GM23338 (cell line): ENCODE measurements at regions not wholly inside any gene's neighbourhood (a gene's known extent, or its start where the extent isn't known, plus 50 kb on each side); places are given as distances from the start of the nearest gene placed in this dataset.

ENCODE experiments used
- ATAC-seq: fragments of 200-7000 bp; cut with Tn5 transposase; 3 replicates; pipeline ENCODE4 v1.9.1; 2020
- DNase-seq: peaks from one replicate; pipeline ENCODE4 v3.0.0-alpha.2; 2015; ENCODE audit warnings: low spot score
- H2AFZ ChIP-seq: fragments of 200-600 bp; sonication (generic); 2 replicates; pipeline ENCODE4 v1.8.0; 2016; ENCODE audit warnings: antibody characterized with exemption, mild to moderate bottlenecking, moderate library complexity
- H3F3A ChIP-seq: fragments of 200-600 bp; sonication (generic); replicated peaks from 2 replicates; pipeline ENCODE4 v1.8.0; 2017; ENCODE audit warnings: antibody characterized with exemption, mixed run types, low read depth
- H3K27ac ChIP-seq: fragments of 200-600 bp; sonication (generic); 2 replicates; pipeline ENCODE4 v1.6.1; 2016; ENCODE audit warnings: low read depth
- H3K27me3 ChIP-seq: fragments of 200-600 bp; sonication (generic); 2 replicates; pipeline ENCODE4 v1.8.0; 2016; ENCODE audit warnings: mild to moderate bottlenecking, mixed run types, moderate library complexity; ENCODE audit not compliant: insufficient read depth
- H3K36me3 ChIP-seq: fragments of 200-600 bp; sonication (generic); 2 replicates; pipeline ENCODE4 v1.8.0; 2016; ENCODE audit warnings: mild to moderate bottlenecking; ENCODE audit not compliant: insufficient read depth
- H3K4me1 ChIP-seq: fragments of 200-600 bp; sonication (generic); 2 replicates; pipeline ENCODE4 v1.8.0; 2016; ENCODE audit warnings: mild to moderate bottlenecking, moderate library complexity; ENCODE audit not compliant: insufficient read depth
- H3K4me2 ChIP-seq: fragments of 200-600 bp; sonication (generic); 2 replicates; pipeline ENCODE4 v1.7.1; 2017; ENCODE audit warnings: mixed run types
- H3K4me3 ChIP-seq: fragments of 200-600 bp; sonication (generic); 2 replicates; pipeline ENCODE4 v1.6.1; 2016; ENCODE audit warnings: mixed run types
- H3K79me2 ChIP-seq: fragments of 200-600 bp; sonication (generic); replicated peaks from 2 replicates; pipeline ENCODE4 v1.8.0; 2017; ENCODE audit warnings: mild to moderate bottlenecking; ENCODE audit not compliant: insufficient read depth
- H3K9me2 ChIP-seq: fragments of 200-600 bp; sonication (generic); 2 replicates; pipeline ENCODE4 v1.8.0; 2017; ENCODE audit not compliant: insufficient read depth
- H4K20me1 ChIP-seq: fragments of 200-600 bp; sonication (generic); replicated peaks from 2 replicates; pipeline ENCODE4 v1.8.0; 2017; ENCODE audit warnings: mild to moderate bottlenecking; ENCODE audit not compliant: insufficient read depth
- H3K27ac Mint-ChIP-seq: 2 replicates; pipeline ENCODE4 v1.8.0; 2020; ENCODE audit warnings: inconsistent platforms, mild to moderate bottlenecking, moderate library complexity, mixed read lengths
- H3K27me3 Mint-ChIP-seq: 3 replicates; pipeline ENCODE4 v1.8.0; 2022; ENCODE audit warnings: low read depth, mild to moderate bottlenecking, moderate library complexity, mixed read lengths, inconsistent platforms; ENCODE audit not compliant: insufficient read depth, poor library complexity
- H3K36me3 Mint-ChIP-seq: 3 replicates; pipeline ENCODE4 v1.8.0; 2021; ENCODE audit warnings: low read depth, mild to moderate bottlenecking, inconsistent platforms, moderate library complexity, mixed read lengths
- H3K4me1 Mint-ChIP-seq: 3 replicates; pipeline ENCODE4 v1.8.0; 2020; ENCODE audit warnings: mild to moderate bottlenecking, inconsistent platforms, mixed read lengths
- H3K4me3 Mint-ChIP-seq: 3 replicates; pipeline ENCODE4 v1.8.0; 2021; ENCODE audit warnings: moderate library complexity, mild to moderate bottlenecking, inconsistent platforms, mixed read lengths
- H3K9me3 Mint-ChIP-seq: 3 replicates; pipeline ENCODE4 v1.8.0; 2020; ENCODE audit warnings: moderate library complexity, mild to moderate bottlenecking, inconsistent platforms, mixed read lengths
- CREB1 ChIP-seq: fragments of 250-450 bp; sonication (Bioruptor Pico); IDR thresholded peaks from 2 replicates; pipeline ENCODE4 v1.5.0; 2020; ENCODE audit warnings: low read depth, mild to moderate bottlenecking, moderate library complexity
- EZH2 ChIP-seq: fragments of 200-600 bp; sonication (generic); IDR thresholded peaks from one replicate; pipeline ENCODE4 v1.8.0; 2017; ENCODE audit warnings: antibody characterized with exemption, mild to moderate bottlenecking, low read depth; ENCODE audit not compliant: unreplicated experiment
- EZH2phosphoT487 ChIP-seq: fragments of 200-600 bp; sonication (generic); IDR thresholded peaks from one replicate; pipeline ENCODE4 v1.8.1; 2018; ENCODE audit warnings: antibody characterized with exemption; ENCODE audit not compliant: unreplicated experiment
- JUNB ChIP-seq: IDR thresholded peaks from one replicate; pipeline ENCODE4 v1.6.1; 2016; ENCODE audit warnings: antibody characterized with exemption; ENCODE audit not compliant: unreplicated experiment
- NANOG ChIP-seq: IDR thresholded peaks from 2 replicates; pipeline ENCODE4 v1.6.1; 2016; ENCODE audit warnings: antibody characterized with exemption, borderline replicate concordance
- POLR2AphosphoS5 ChIP-seq: IDR thresholded peaks from 2 replicates; pipeline ENCODE4 v1.6.1; 2016; ENCODE audit warnings: antibody characterized with exemption, low read depth
- ZNF114 ChIP-seq: fragments of 250-450 bp; sonication (Bioruptor Pico); IDR thresholded peaks from 2 replicates; pipeline ENCODE4 v1.5.0; 2020; ENCODE audit warnings: mild to moderate bottlenecking, moderate library complexity
- ZNF331 ChIP-seq: fragments of 250-450 bp; sonication (Bioruptor Pico); IDR thresholded peaks from 2 replicates; pipeline ENCODE4 v1.5.0; 2020; ENCODE audit warnings: low read depth, mild to moderate bottlenecking, moderate library complexity
- TF ChIP-seq, protein P1 (sequence below): IDR thresholded peaks from one replicate; pipeline ENCODE4 v1.6.1; 2018; ENCODE audit warnings: antibody characterized with exemption; ENCODE audit not compliant: unreplicated experiment
- TF ChIP-seq, protein P2 (sequence below): IDR thresholded peaks from 2 replicates; pipeline ENCODE4 v1.6.1; 2016; ENCODE audit warnings: antibody characterized with exemption

DNA sequence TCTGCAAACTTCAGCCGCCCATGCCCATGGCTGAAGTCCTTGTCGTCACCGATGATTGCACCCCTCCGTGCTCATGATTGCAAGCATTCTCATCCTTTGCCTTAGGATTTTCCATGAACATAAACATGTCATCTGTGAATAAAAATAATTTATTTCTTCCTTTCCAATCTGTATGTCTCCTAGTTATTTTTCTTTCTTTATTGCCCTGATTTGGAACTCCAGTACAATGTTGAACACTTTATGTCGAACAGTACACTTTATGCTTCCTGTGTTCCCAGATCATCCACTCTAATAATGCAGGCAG, 170.9 kb upstream of the SYT6 start:
- H3K36me3 Mint-ChIP-seq: no peaks in the 10 kb centered on the region; the same call in 2 of the 3 replicates
- no peaks in the 10 kb centered on the region for H3K36me3 ChIP-seq
- H3K9me3 Mint-ChIP-seq: peaks cover 16% of the 10 kb centered on the region
- no peak for DNase-seq
- peak overlapping the region; percentile 39; the same call in 1 of the 2 replicates for H2AFZ ChIP-seq
- H3F3A ChIP-seq: no peaks in the 10 kb centered on the region
- 0 out of 2 replicates have a peak, but pooled peaks cover 7% of the 10 kb centered on the region for H3K9me2 ChIP-seq
- no peak for ATAC-seq
- no peak overlapping the region for H3K4me3 Mint-ChIP-seq
- H3K27me3 ChIP-seq: no peaks in the 10 kb centered on the region
- no peaks in the 10 kb centered on the region for H4K20me1 ChIP-seq
- no peaks in the 10 kb centered on the region for H3K4me1 ChIP-seq
- no peak overlapping the region for H3K4me2 ChIP-seq
- H3K27ac ChIP-seq: no peak overlapping the region
- no peak overlapping the region for H3K27ac Mint-ChIP-seq
- TF ChIP-seq JUNB: no peak
- TF ChIP-seq, protein P1, sequence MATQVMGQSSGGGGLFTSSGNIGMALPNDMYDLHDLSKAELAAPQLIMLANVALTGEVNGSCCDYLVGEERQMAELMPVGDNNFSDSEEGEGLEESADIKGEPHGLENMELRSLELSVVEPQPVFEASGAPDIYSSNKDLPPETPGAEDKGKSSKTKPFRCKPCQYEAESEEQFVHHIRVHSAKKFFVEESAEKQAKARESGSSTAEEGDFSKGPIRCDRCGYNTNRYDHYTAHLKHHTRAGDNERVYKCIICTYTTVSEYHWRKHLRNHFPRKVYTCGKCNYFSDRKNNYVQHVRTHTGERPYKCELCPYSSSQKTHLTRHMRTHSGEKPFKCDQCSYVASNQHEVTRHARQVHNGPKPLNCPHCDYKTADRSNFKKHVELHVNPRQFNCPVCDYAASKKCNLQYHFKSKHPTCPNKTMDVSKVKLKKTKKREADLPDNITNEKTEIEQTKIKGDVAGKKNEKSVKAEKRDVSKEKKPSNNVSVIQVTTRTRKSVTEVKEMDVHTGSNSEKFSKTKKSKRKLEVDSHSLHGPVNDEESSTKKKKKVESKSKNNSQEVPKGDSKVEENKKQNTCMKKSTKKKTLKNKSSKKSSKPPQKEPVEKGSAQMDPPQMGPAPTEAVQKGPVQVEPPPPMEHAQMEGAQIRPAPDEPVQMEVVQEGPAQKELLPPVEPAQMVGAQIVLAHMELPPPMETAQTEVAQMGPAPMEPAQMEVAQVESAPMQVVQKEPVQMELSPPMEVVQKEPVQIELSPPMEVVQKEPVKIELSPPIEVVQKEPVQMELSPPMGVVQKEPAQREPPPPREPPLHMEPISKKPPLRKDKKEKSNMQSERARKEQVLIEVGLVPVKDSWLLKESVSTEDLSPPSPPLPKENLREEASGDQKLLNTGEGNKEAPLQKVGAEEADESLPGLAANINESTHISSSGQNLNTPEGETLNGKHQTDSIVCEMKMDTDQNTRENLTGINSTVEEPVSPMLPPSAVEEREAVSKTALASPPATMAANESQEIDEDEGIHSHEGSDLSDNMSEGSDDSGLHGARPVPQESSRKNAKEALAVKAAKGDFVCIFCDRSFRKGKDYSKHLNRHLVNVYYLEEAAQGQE: no peak
- no peaks in the 10 kb centered on the region for H3K4me1 Mint-ChIP-seq
- no peak overlapping the region for H3K4me3 ChIP-seq
- H3K27me3 Mint-ChIP-seq: peaks cover 6% of the 10 kb centered on the region
- H3K79me2 ChIP-seq: no peaks in the 10 kb centered on the region

- peaks cover 16% of the 10 kb centered on the region for H3K9me3 Mint-ChIP-seq
- H2AFZ ChIP-seq: peak overlapping the region; percentile 39; the same call in 1 of the 2 replicates
- H3K36me3 ChIP-seq: no peaks in the 10 kb centered on the region
- no peaks in the 10 kb centered on the region; the same call in 1 of the 2 replicates for H3K27me3 ChIP-seq
- no peaks in the 10 kb centered on the region for H3K4me1 Mint-ChIP-seq
- H3K79me2 ChIP-seq: no peaks in the 10 kb centered on the region
- 0 out of 2 replicates have a peak, but pooled peaks cover 7% of the 10 kb centered on the region for H3K9me2 ChIP-seq
- H3K27me3 Mint-ChIP-seq: peaks cover 6% of the 10 kb centered on the region
- no peak for ATAC-seq
- no peaks in the 10 kb centered on the region for H3F3A ChIP-seq
- H3K36me3 Mint-ChIP-seq: no peaks in the 10 kb centered on the region; the same call in 2 of the 3 replicates
- H3K4me1 ChIP-seq: no peaks in the 10 kb centered on the region
- H3K27ac Mint-ChIP-seq: no peak overlapping the region
- H3K4me3 ChIP-seq: no peak overlapping the region
- no peak for DNase-seq
- H3K4me2 ChIP-seq: no peak overlapping the region
- H3K4me3 Mint-ChIP-seq: no peak overlapping the region
- no peak overlapping the region for H3K27ac ChIP-seq
- H4K20me1 ChIP-seq: no peaks in the 10 kb centered on the region
- TF ChIP-seq EZH2: no peak
- TF ChIP-seq EZH2phosphoT487: no peak
- no peak for TF ChIP-seq CREB1
- TF ChIP-seq ZNF114 (CRISPR knock-in tag): no peak
- TF ChIP-seq JUNB: no peak
- TF ChIP-seq NANOG: no peak
- TF ChIP-seq, protein P1: no peak
- no peak for TF ChIP-seq ZNF331
- TF ChIP-seq POLR2AphosphoS5: no peak
- TF ChIP-seq, protein P2, sequence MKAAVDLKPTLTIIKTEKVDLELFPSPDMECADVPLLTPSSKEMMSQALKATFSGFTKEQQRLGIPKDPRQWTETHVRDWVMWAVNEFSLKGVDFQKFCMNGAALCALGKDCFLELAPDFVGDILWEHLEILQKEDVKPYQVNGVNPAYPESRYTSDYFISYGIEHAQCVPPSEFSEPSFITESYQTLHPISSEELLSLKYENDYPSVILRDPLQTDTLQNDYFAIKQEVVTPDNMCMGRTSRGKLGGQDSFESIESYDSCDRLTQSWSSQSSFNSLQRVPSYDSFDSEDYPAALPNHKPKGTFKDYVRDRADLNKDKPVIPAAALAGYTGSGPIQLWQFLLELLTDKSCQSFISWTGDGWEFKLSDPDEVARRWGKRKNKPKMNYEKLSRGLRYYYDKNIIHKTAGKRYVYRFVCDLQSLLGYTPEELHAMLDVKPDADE: no peak
Observed at GRCh38 chr1:114323959-114324661, 170.4 kb upstream of the SYT6 start.
